ENCODE measurements at regions not wholly inside any gene's neighbourhood (a gene's known extent, or its start where the extent isn't known, plus 50 kb on each side); places are given as distances from the start of the nearest gene placed in this dataset.

GRCh38 chr12:91892081-91892855 is 253.4 kb downstream of the BTG1 start:
- TF ChIP-seq CTCF (IDR thresholded peaks at IDR 0.05) = no peak

GRCh38 chr12:91890742-91891141 is 254.9 kb downstream of the BTG1 start:
- no peaks in the 10 kb centered on the region for H3K9me3 Mint-ChIP-seq
- H3K27ac Mint-ChIP-seq = no peak overlapping the region
- DNase-seq = no peak
- no peaks in the 10 kb centered on the region for H3K36me3 Mint-ChIP-seq (ENCODE audit: low read depth)
- no peak for TF ChIP-seq CTCF (IDR thresholded peaks at IDR 0.05)
- no peak overlapping the region for H3K4me3 Mint-ChIP-seq
- H3K4me1 Mint-ChIP-seq (ENCODE audit: low read depth) = peaks cover 15% of the 10 kb centered on the region
- no peaks in the 10 kb centered on the region for H3K27me3 Mint-ChIP-seq (ENCODE audit: insufficient read depth)

More at GRCh38 chr12:91892081-91892855, 253.4 kb downstream of the BTG1 start:
- Mint-ChIP-seq H3K27me3 (ENCODE audit: insufficient read depth) (peaks cover 1% of the 10 kb centered on the region; the same call in 1 of the 2 replicates), H3K9me3 (no peaks in the 10 kb centered on the region), H3K27ac (no peak overlapping the region), H3K4me1 (ENCODE audit: low read depth) (peaks cover 11% of the 10 kb centered on the region; the same call in 1 of the 2 replicates), H3K36me3 (ENCODE audit: low read depth) (no peaks in the 10 kb centered on the region), H3K4me3 (no peak overlapping the region)
- no peak for DNase-seq

DNA sequence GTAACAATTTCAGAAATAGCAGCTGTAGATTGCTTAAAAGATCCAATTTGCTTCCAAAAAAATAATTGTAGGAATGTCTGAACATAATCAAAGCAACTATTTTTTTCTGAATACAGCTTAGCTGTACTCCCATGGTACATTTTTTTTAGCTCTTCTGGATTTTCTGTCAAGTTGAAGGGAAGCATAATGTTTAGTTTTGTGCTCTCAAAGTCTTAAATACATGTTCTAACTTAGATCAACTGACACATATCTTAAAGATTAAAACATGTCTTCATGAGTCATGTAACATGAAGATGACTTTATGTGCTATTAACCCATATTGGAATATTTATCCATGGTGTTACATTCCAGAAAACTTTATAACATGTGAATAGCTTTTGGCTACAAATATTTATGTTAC is 255.7 kb downstream of the BTG1 start:
- Mint-ChIP-seq H3K4me3 (no peak overlapping the region), H3K4me1 (ENCODE audit: low read depth) (peaks cover 17% of the 10 kb centered on the region), H3K27ac (no peak overlapping the region), H3K36me3 (ENCODE audit: low read depth) (no peaks in the 10 kb centered on the region), H3K27me3 (ENCODE audit: insufficient read depth) (no peaks in the 10 kb centered on the region), H3K9me3 (no peaks in the 10 kb centered on the region)
- no peak for DNase-seq
- no peak for TF ChIP-seq CTCF (IDR thresholded peaks at IDR 0.05)

GRCh38 chr12:91889059-91889458 is 256.6 kb downstream of the BTG1 start:
- H3K4me1 Mint-ChIP-seq (ENCODE audit: low read depth) = peaks cover 17% of the 10 kb centered on the region
- no peak overlapping the region for H3K27ac Mint-ChIP-seq
- H3K36me3 Mint-ChIP-seq (ENCODE audit: low read depth) = no peaks in the 10 kb centered on the region
- no peak overlapping the region for H3K4me3 Mint-ChIP-seq
- DNase-seq = no peak
- no peak for TF ChIP-seq CTCF (IDR thresholded peaks at IDR 0.05)
- H3K27me3 Mint-ChIP-seq (ENCODE audit: insufficient read depth) = no peaks in the 10 kb centered on the region
- H3K9me3 Mint-ChIP-seq = no peaks in the 10 kb centered on the region

GRCh38 chr12:91887957-91888356 is 257.7 kb downstream of the BTG1 start:
- Mint-ChIP-seq H3K27ac (no peak overlapping the region), H3K4me3 (no peak overlapping the region), H3K36me3 (ENCODE audit: low read depth) (no peaks in the 10 kb centered on the region), H3K9me3 (no peaks in the 10 kb centered on the region), H3K4me1 (ENCODE audit: low read depth) (peaks cover 17% of the 10 kb centered on the region), H3K27me3 (ENCODE audit: insufficient read depth) (no peaks in the 10 kb centered on the region)
- no peak for DNase-seq
- TF ChIP-seq CTCF (IDR thresholded peaks at IDR 0.05) = no peak

Measured in HFFc6 (cell line).